WERI-Rb-1 (cell line): ENCODE measurements at regions not wholly inside any gene's neighbourhood (a gene's known extent, or its start where the extent isn't known, plus 50 kb on each side); places are given as distances from the start of the nearest gene placed in this dataset.

Experiments used
- DNase-seq: peaks from one replicate; pipeline ENCODE4 v3.0.0-alpha.2; 2020
- H3K27ac ChIP-seq: fragments of 250-450 bp; sonication (Bioruptor Pico); 2 replicates; pipeline ENCODE4 v1.5.1; 2020; ENCODE audit warnings: mild to moderate bottlenecking, moderate library complexity
- H3K27me3 ChIP-seq: fragments of 250-450 bp; sonication (Bioruptor Pico); 2 replicates; pipeline ENCODE4 v1.5.1; 2021; ENCODE audit warnings: mild to moderate bottlenecking, low read depth, moderate library complexity; ENCODE audit not compliant: insufficient read depth, severe bottlenecking
- H3K36me3 ChIP-seq: fragments of 250-450 bp; sonication (Bioruptor Pico); 2 replicates; pipeline ENCODE4 v1.5.1; 2020; ENCODE audit warnings: mild to moderate bottlenecking, moderate library complexity
- H3K4me3 ChIP-seq: 2 replicates; pipeline ENCODE4 v1.5.1; 2011; ENCODE audit warnings: low read depth, mild to moderate bottlenecking, control low read depth, low read length
- H3K9me3 ChIP-seq: fragments of 250-450 bp; sonication (Bioruptor Pico); 2 replicates; pipeline ENCODE4 v1.5.1; 2021; ENCODE audit warnings: mild to moderate bottlenecking, moderate library complexity; ENCODE audit not compliant: severe bottlenecking
- TF ChIP-seq, protein P1 (sequence below): IDR thresholded peaks from 2 replicates; pipeline ENCODE4 v1.5.1; 2011; ENCODE audit warnings: low read depth, mild to moderate bottlenecking, control low read depth, inconsistent platforms, low read length

DNA sequence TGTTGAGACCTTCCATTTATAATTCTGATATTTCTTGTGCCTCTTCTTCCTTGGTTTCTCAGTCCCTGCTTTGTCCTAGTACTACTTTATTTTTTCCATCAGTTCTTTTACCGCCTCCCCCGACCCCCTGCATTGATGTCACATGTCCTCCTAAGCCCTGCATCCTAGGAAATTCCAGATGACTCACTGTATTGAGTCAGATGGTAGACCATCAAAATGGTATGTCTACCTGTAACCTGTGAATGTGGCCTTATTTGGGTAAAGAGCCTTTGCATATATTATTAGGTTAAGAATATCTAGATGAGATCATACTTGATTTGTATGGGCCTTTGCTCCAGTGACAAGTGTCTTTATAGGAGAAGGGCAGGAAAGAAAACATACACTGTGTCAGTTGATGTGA lies 515.3 kb upstream of the CA10 start:
- TF ChIP-seq, protein P1, sequence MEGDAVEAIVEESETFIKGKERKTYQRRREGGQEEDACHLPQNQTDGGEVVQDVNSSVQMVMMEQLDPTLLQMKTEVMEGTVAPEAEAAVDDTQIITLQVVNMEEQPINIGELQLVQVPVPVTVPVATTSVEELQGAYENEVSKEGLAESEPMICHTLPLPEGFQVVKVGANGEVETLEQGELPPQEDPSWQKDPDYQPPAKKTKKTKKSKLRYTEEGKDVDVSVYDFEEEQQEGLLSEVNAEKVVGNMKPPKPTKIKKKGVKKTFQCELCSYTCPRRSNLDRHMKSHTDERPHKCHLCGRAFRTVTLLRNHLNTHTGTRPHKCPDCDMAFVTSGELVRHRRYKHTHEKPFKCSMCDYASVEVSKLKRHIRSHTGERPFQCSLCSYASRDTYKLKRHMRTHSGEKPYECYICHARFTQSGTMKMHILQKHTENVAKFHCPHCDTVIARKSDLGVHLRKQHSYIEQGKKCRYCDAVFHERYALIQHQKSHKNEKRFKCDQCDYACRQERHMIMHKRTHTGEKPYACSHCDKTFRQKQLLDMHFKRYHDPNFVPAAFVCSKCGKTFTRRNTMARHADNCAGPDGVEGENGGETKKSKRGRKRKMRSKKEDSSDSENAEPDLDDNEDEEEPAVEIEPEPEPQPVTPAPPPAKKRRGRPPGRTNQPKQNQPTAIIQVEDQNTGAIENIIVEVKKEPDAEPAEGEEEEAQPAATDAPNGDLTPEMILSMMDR = no peak
- Histone ChIP-seq H3K27ac (no peak overlapping the region), H3K27me3 (peaks cover 13% of the 10 kb centered on the region), H3K36me3 (no peaks in the 10 kb centered on the region), H3K4me3 (no peak overlapping the region), H3K9me3 (no peaks in the 10 kb centered on the region)
- no peak for DNase-seq

GRCh38 chr17:52666264-52666663 lies 507.8 kb upstream of the CA10 start:
- TF ChIP-seq, protein P1 = no peak
- no peak for DNase-seq
- no peaks in the 10 kb centered on the region for H3K36me3 ChIP-seq
- no peak overlapping the region for H3K27ac ChIP-seq
- no peaks in the 10 kb centered on the region for H3K27me3 ChIP-seq
- H3K9me3 ChIP-seq = peaks cover 7% of the 10 kb centered on the region
- no peak overlapping the region for H3K4me3 ChIP-seq

DNA sequence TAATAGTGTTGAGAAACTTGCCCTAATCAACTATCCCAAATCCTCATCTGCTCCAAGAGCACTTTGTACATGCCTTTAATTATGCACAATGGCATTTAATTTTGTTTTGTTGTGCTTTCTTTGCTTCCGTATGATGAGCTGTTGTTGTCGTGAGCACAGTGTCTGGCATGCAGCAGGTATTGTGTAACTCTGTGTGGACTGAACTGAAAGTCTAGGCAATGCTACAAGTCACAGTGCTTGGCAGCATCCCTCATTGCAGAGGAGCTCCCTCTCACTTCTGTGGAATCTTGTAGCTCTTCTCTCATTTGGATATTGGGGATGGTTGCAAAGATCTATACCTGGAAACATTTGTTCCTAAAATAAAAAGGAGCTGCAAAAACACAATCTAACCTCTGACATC lies 502.2 kb upstream of the CA10 start:
- Histone ChIP-seq H3K9me3 (no peaks in the 10 kb centered on the region), H3K27ac (no peak overlapping the region), H3K36me3 (no peaks in the 10 kb centered on the region), H3K27me3 (no peaks in the 10 kb centered on the region), H3K4me3 (no peak overlapping the region)
- TF ChIP-seq, protein P1 = no peak
- no peak for DNase-seq

- DNase-seq = no peak
- no peak overlapping the region for H3K27ac ChIP-seq
- no peaks in the 10 kb centered on the region for H3K9me3 ChIP-seq
- H3K36me3 ChIP-seq = no peaks in the 10 kb centered on the region
- no peak overlapping the region for H3K4me3 ChIP-seq
- H3K27me3 ChIP-seq = peaks cover 5% of the 10 kb centered on the region
- TF ChIP-seq, protein P1 = no peak
These were observed 494.5 kb upstream of the CA10 start for GRCh38 chr17:52653014-52653413.

GRCh38 chr17:52648995-52649394 lies 490.5 kb upstream of the CA10 start:
- H3K9me3 ChIP-seq = no peaks in the 10 kb centered on the region
- H3K27me3 ChIP-seq = peaks cover 10% of the 10 kb centered on the region
- no peaks in the 10 kb centered on the region for H3K36me3 ChIP-seq
- no peak overlapping the region for H3K27ac ChIP-seq
- H3K4me3 ChIP-seq = no peak overlapping the region
- TF ChIP-seq, protein P1 = no peak
- DNase-seq = no peak

GRCh38 chr17:52647411-52647810 lies 488.9 kb upstream of the CA10 start:
- no peak for DNase-seq
- TF ChIP-seq, protein P1 = no peak
- Histone ChIP-seq H3K36me3 (no peaks in the 10 kb centered on the region), H3K9me3 (no peaks in the 10 kb centered on the region), H3K27ac (no peak overlapping the region), H3K4me3 (no peak overlapping the region), H3K27me3 (peaks cover 7% of the 10 kb centered on the region)
